Endothelial cell of umbilical vein (primary cell): ENCODE measurements at regions not wholly inside any gene's neighbourhood (a gene's known extent, or its start where the extent isn't known, plus 50 kb on each side); places are given as distances from the start of the nearest gene placed in this dataset.

Experiments used
- BruUV-seq: library from RNA; stranded (reverse); fragments of 400-500 nt; replicated peaks from 2 replicates; lab custom pipeline; 2021; lab: Mats Ljungman, UMichigan
- CTCF ChIA-PET: fragments of 300-600, 350-600 bp; sonication (Branson Sonifier 250); formaldehyde crosslinking; loops from one replicate; lab custom pipeline; 2021; ENCODE audit warnings: antibody characterized with exemption, inconsistent platforms; lab: Charles Lee
- POLR2A ChIA-PET: fragments of 300-600, 350-600 bp; sonication (Branson Sonifier 250); formaldehyde crosslinking; loops from one replicate; lab custom pipeline; 2021; ENCODE audit warnings: antibody characterized with exemption, inconsistent platforms; lab: Charles Lee
- DNase-seq: peaks from one replicate; pipeline ENCODE4 v3.0.0-alpha.2; 2011; ENCODE audit warnings: low read depth, low spot score
- FAIRE-seq: peaks from 2 replicates; lab custom pipeline; 2011; peaks lifted over from hg19 to GRCh38; lab: Jason Lieb, UNC
- H2AFZ ChIP-seq: 2 replicates; pipeline ENCODE4 v1.6.0; 2012; ENCODE audit warnings: low read depth, low read length, control low read depth, inconsistent platforms
- H3K27ac ChIP-seq: 2 replicates; pipeline ENCODE4 v1.5.1; 2011; ENCODE audit warnings: low read depth, mild to moderate bottlenecking, control low read depth, low read length, moderate library complexity; ENCODE audit not compliant: insufficient read depth
- H3K27me3 ChIP-seq, 2 experiments: 2 replicates each; pipeline versions ENCODE4 v1.6.0 to v1.6.1; 2011; ENCODE audit warnings: low read length in 2 of 2, mixed read lengths in 1 of 2; ENCODE audit not compliant: control insufficient read depth in 2 of 2, insufficient read depth in 2 of 2
- H3K36me3 ChIP-seq, 2 experiments: 2 replicates in 1 of 2; 3 replicates in 1 of 2; pipeline ENCODE4 v1.5.1; 2011; ENCODE audit warnings: low read length in 2 of 2, mild to moderate bottlenecking in 1 of 2, moderate library complexity in 1 of 2; ENCODE audit not compliant: control insufficient read depth in 2 of 2, insufficient read depth in 2 of 2; ENCODE audit errors: extremely low read depth in 1 of 2
- H3K4me1 ChIP-seq: 3 replicates; pipeline ENCODE4 v1.5.1; 2011; ENCODE audit warnings: mild to moderate bottlenecking, low read length; ENCODE audit not compliant: control insufficient read depth, insufficient read depth; ENCODE audit errors: extremely low read depth
- H3K4me2 ChIP-seq: 2 replicates; pipeline ENCODE4 v1.6.1; 2011; ENCODE audit warnings: low read length, control low read depth, mixed read lengths; ENCODE audit not compliant: insufficient read depth
- H3K4me3 ChIP-seq, 3 experiments: fragments of 200-600 bp in 1 of 3; sonication (generic), shearing (Covaris generic) in 1 of 3; replicated peaks in 1 of 3; 2 replicates each; pipeline ENCODE4 v1.5.1; 2011 to 2016; ENCODE audit warnings: control low read depth in 3 of 3, low read length in 3 of 3, mild to moderate bottlenecking in 2 of 3, inconsistent platforms in 1 of 3, low read depth in 1 of 3, moderate library complexity in 1 of 3; ENCODE audit not compliant: insufficient read depth in 1 of 3
- H3K79me2 ChIP-seq: 2 replicates; pipeline ENCODE4 v1.6.0; 2012; ENCODE audit warnings: low read length, inconsistent platforms; ENCODE audit not compliant: control insufficient read depth, insufficient read depth
- H3K9ac ChIP-seq: replicated peaks from 2 replicates; pipeline ENCODE3; 2011; ENCODE audit warnings: low read length, control low read depth; ENCODE audit not compliant: insufficient read depth; ENCODE audit errors: extremely low read depth
- H3K9me1 ChIP-seq: replicated peaks from 3 replicates; pipeline ENCODE4 v1.6.0; 2011; ENCODE audit warnings: mild to moderate bottlenecking, low read length; ENCODE audit not compliant: control insufficient read depth, insufficient read depth; ENCODE audit errors: extremely low read depth
- H3K9me3 ChIP-seq: replicated peaks from 2 replicates; pipeline ENCODE4 v1.5.1; 2012; ENCODE audit warnings: low read length, inconsistent platforms; ENCODE audit not compliant: control insufficient read depth, insufficient read depth
- H4K20me1 ChIP-seq: replicated peaks from 2 replicates; pipeline ENCODE3; 2011; ENCODE audit warnings: mild to moderate bottlenecking, low read length; ENCODE audit not compliant: control insufficient read depth, insufficient read depth; ENCODE audit errors: extremely low read depth
- EZH2 ChIP-seq: IDR thresholded peaks from 2 replicates; pipeline ENCODE4 v1.6.1; 2012; ENCODE audit warnings: borderline replicate concordance, low read depth, mild to moderate bottlenecking, moderate library complexity, low read length, inconsistent platforms; ENCODE audit not compliant: severe bottlenecking
- FOS ChIP-seq: IDR thresholded peaks from 2 replicates; pipeline ENCODE4 v1.6.1; 2011; ENCODE audit warnings: mild to moderate bottlenecking, low read length, moderate library complexity, borderline replicate concordance; ENCODE audit not compliant: insufficient read depth
- GATA2 ChIP-seq: IDR thresholded peaks from 2 replicates; pipeline ENCODE4 v1.7.0; 2011; ENCODE audit warnings: low read depth, mild to moderate bottlenecking, moderate library complexity, mixed read lengths, low read length; ENCODE audit not compliant: insufficient read length, insufficient read depth
- JUN ChIP-seq: IDR thresholded peaks from 2 replicates; pipeline ENCODE4 v1.6.1; 2011; ENCODE audit warnings: borderline replicate concordance, low read depth; ENCODE audit not compliant: insufficient read length, insufficient read depth
- MYC ChIP-seq: IDR thresholded peaks from one replicate; pipeline ENCODE4 v1.6.1; 2011; ENCODE audit warnings: mild to moderate bottlenecking, low read depth, low read length
- POLR2A ChIP-seq: IDR thresholded peaks from 2 replicates; pipeline ENCODE4 v1.6.1; 2012; ENCODE audit warnings: low read depth, mild to moderate bottlenecking, control low read depth, low read length
- POLR2AphosphoS5 ChIP-seq: IDR thresholded peaks from 2 replicates; pipeline ENCODE4 v1.6.1; 2012; ENCODE audit warnings: low read depth, mild to moderate bottlenecking, control low read depth, low read length, moderate library complexity; ENCODE audit not compliant: insufficient read depth
- dilution Hi-C: fragments of 300-500 bp; cut with MboI; formaldehyde crosslinking; loops from one replicate; pipeline ENCODE4 v1.15.0; 2019; ENCODE audit warnings: low sequenced_read_pairs; ENCODE audit not compliant: extremely low pct_ligation_motif_present
- intact Hi-C: fragments of 100-400 bp; cut with micrococcal nuclease; formaldehyde crosslinking; loops from one replicate; pipeline ENCODE4 v1.10.0; 2022
- TF ChIP-seq, protein P1 (sequence below), 2 donors: IDR thresholded peaks; 1 replicate in 1 of 2; 2 replicates in 1 of 2; pipeline ENCODE4 v1.5.1; 2011; ENCODE audit warnings: low read length in 2 of 2, mild to moderate bottlenecking in 2 of 2, moderate library complexity in 2 of 2, control low read depth in 1 of 2, inconsistent platforms in 1 of 2, low read depth in 1 of 2; ENCODE audit not compliant: insufficient read depth in 1 of 2; ENCODE audit errors: extremely low read depth in 1 of 2
- TF ChIP-seq, protein P2 (sequence below): IDR thresholded peaks from 2 replicates; pipeline ENCODE4 v1.6.1; 2011; ENCODE audit not compliant: insufficient read depth, insufficient read length

DNA sequence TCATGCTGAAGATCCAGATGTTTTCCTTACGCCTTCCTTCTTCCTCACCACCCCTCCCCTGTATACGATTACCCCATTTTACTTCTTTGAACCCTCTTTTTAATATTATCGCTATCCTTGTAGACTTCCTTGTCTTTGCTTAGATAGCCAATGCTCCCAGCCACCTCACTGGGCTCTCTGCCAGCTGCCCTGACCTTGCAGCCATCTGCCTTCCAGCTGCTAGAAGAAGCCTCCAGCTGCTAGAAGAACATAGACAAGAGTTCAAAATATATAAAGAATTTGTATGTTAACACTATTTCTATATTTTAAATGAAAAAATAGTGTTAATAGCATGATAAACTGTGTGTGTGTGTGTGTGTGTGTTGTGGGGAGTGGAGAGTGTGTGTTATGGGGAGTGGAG lies 374.7 kb downstream of the ANKRD50 start:
- no peaks in the 10 kb centered on the region for H3K9me3 ChIP-seq
- H3K4me2 ChIP-seq = no peak overlapping the region
- no peak for TF ChIP-seq EZH2
- H3K9ac ChIP-seq = no peak overlapping the region
- POLR2A ChIA-PET = interaction anchor here (0.7 kb wide), 1 partner anchor 16 kb away, joined by 3 read pairs; no protein-coding TSS in a partner anchor
- no TSS peak for BruUV-seq
- H3K9me1 ChIP-seq = no peaks in the 10 kb centered on the region
- intact Hi-C loops = no loop called here
- no peak for FAIRE-seq
- dilution Hi-C loops = no loop called here
- no peak overlapping the region for H2AFZ ChIP-seq
- CTCF ChIA-PET = no interaction called here
- no peak overlapping the region for H3K27ac ChIP-seq
- H3K27me3 ChIP-seq = no peaks in the 10 kb centered on the region
- no peaks in the 10 kb centered on the region for H3K79me2 ChIP-seq
- DNase-seq = no peak
- no peaks in the 10 kb centered on the region for H4K20me1 ChIP-seq
- no peaks in the 10 kb centered on the region for H3K36me3 ChIP-seq
- peaks cover 7% of the 10 kb centered on the region for H3K4me1 ChIP-seq
- H3K4me3 ChIP-seq = no peak overlapping the region

DNA sequence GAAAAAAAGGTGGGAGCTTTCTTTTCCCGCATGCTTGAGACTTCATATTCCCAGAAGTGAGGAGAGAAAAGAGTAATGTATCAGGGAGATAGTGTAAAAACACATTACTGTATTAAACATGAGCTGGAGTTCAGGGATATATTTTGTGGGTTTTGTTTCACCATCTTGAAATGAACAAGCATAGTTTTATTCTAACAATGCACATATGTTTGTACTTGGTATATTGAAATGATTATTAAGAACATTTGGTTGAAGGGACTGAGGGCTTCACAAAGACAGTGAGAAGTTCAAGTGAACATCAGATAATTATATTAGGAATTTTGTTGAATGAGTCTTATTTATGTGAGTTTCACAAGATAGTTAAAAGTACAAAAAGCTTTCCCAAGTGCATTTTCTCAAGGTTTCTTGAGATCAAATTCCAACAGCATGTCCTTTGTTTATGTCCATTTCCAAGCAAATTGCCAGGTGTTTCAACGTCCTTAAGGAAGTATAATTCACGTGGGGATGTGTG lies 368.8 kb downstream of the ANKRD50 start:
- no peak for TF ChIP-seq FOS
- no peak for TF ChIP-seq POLR2AphosphoS5
- TF ChIP-seq JUN = no peak
- TF ChIP-seq POLR2A = no peak
- TF ChIP-seq, protein P1, sequence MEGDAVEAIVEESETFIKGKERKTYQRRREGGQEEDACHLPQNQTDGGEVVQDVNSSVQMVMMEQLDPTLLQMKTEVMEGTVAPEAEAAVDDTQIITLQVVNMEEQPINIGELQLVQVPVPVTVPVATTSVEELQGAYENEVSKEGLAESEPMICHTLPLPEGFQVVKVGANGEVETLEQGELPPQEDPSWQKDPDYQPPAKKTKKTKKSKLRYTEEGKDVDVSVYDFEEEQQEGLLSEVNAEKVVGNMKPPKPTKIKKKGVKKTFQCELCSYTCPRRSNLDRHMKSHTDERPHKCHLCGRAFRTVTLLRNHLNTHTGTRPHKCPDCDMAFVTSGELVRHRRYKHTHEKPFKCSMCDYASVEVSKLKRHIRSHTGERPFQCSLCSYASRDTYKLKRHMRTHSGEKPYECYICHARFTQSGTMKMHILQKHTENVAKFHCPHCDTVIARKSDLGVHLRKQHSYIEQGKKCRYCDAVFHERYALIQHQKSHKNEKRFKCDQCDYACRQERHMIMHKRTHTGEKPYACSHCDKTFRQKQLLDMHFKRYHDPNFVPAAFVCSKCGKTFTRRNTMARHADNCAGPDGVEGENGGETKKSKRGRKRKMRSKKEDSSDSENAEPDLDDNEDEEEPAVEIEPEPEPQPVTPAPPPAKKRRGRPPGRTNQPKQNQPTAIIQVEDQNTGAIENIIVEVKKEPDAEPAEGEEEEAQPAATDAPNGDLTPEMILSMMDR (IDR thresholded peaks at IDR 0.05; ENCODE audit: extremely low read depth in 1 of 2, insufficient read depth in 1 of 2, low read depth in 1 of 2, low read length in 2 of 2) = no peak
- no peak for TF ChIP-seq MYC
- TF ChIP-seq EZH2 = no peak
- TF ChIP-seq, protein P2, sequence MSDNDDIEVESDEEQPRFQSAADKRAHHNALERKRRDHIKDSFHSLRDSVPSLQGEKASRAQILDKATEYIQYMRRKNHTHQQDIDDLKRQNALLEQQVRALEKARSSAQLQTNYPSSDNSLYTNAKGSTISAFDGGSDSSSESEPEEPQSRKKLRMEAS = no peak
- no peak for TF ChIP-seq GATA2
- no TSS peak for BruUV-seq
- no peak overlapping the region for H3K27ac ChIP-seq
- no peaks in the 10 kb centered on the region for H3K9me3 ChIP-seq
- no peaks in the 10 kb centered on the region for H3K79me2 ChIP-seq
- H3K4me2 ChIP-seq = no peak overlapping the region
- H3K4me1 ChIP-seq = no peaks in the 10 kb centered on the region
- intact Hi-C loops (no loop called here), dilution Hi-C loops (no loop called here)
- no peak for DNase-seq
- CTCF ChIA-PET = interaction anchor here (1.0 to 2.7 kb wide), 5 partner anchors 9 to 940 kb away, joined by 3 to 17 read pairs (median 3); no protein-coding TSS in a partner anchor
- H3K36me3 ChIP-seq = no peaks in the 10 kb centered on the region
- no peaks in the 10 kb centered on the region for H4K20me1 ChIP-seq
- POLR2A ChIA-PET = no interaction called here
- no peak overlapping the region for H3K4me3 ChIP-seq
- no peak overlapping the region for H3K9ac ChIP-seq
- H2AFZ ChIP-seq = no peak overlapping the region
- no peaks in the 10 kb centered on the region for H3K27me3 ChIP-seq
- no peaks in the 10 kb centered on the region for H3K9me1 ChIP-seq
- FAIRE-seq = no peak
